ENCODE measurements at regions not wholly inside any gene's neighbourhood (a gene's known extent, or its start where the extent isn't known, plus 50 kb on each side); places are given as distances from the start of the nearest gene placed in this dataset.

- TF ChIP-seq POLR2A (IDR thresholded peaks at IDR 0.05; ENCODE audit: low read depth, low read length) (no peak), MAX (IDR thresholded peaks at IDR 0.05; ENCODE audit: insufficient read depth, insufficient read length) (no peak), POLR2AphosphoS5 (IDR thresholded peaks at IDR 0.05; ENCODE audit: insufficient read depth, low read depth, low read length) (no peak)
- Histone ChIP-seq H3K79me2 (ENCODE audit: control insufficient read depth, insufficient read depth, low read length) (no peaks in the 10 kb centered on the region), H3K27ac (ENCODE audit: insufficient read depth, low read depth, low read length) (no peak overlapping the region), H3K4me1 (ENCODE audit: control insufficient read depth, extremely low read depth, insufficient read depth, low read length) (no peaks in the 10 kb centered on the region), H3K4me3 (replicated peaks in 1 of 3; ENCODE audit: insufficient read depth in 1 of 3, low read depth in 1 of 3, low read length in 3 of 3) (no peak overlapping the region), H3K27me3 (ENCODE audit: control insufficient read depth in 2 of 2, insufficient read depth in 2 of 2, low read length in 2 of 2) (no peaks in the 10 kb centered on the region), H4K20me1 (replicated peaks; ENCODE audit: control insufficient read depth, extremely low read depth, insufficient read depth, low read length) (no peaks in the 10 kb centered on the region), H3K9ac (replicated peaks; ENCODE audit: extremely low read depth, insufficient read depth, low read length) (no peak overlapping the region), H3K36me3 (ENCODE audit: control insufficient read depth in 2 of 2, extremely low read depth in 1 of 2, insufficient read depth in 2 of 2, low read length in 2 of 2) (no peaks in the 10 kb centered on the region), H3K4me2 (ENCODE audit: insufficient read depth, low read length) (no peak overlapping the region), H3K9me3 (replicated peaks; ENCODE audit: control insufficient read depth, insufficient read depth, low read length) (no peaks in the 10 kb centered on the region), H3K9me1 (replicated peaks; ENCODE audit: control insufficient read depth, extremely low read depth, insufficient read depth, low read length) (no peaks in the 10 kb centered on the region), H2AFZ (ENCODE audit: low read depth, low read length) (no peak overlapping the region)
- BruUV-seq (replicated peaks) = no TSS peak
- CTCF ChIA-PET = interaction anchor here (0.6 kb wide), 1 partner anchor 54 kb away, joined by 3 read pairs; no protein-coding TSS in a partner anchor
- DNase-seq (ENCODE audit: low read depth, low spot score) = no peak
- no peak for FAIRE-seq
- POLR2A ChIA-PET = no interaction called here
- intact Hi-C loops (cut with micrococcal nuclease) (no loop called here), dilution Hi-C loops (cut with MboI; ENCODE audit: extremely low pct_ligation_motif_present, low sequenced_read_pairs) (no loop called here)
Measured at GRCh38 chr1:104098837-104099236, 349.1 kb downstream of the AMY1C start.

GRCh38 chr1:104100115-104100514 lies 350.4 kb downstream of the AMY1C start:
- H3K27ac ChIP-seq (ENCODE audit: insufficient read depth, low read depth, low read length) = no peak overlapping the region
- DNase-seq (ENCODE audit: low read depth, low spot score) (no peak), FAIRE-seq (no peak)
- H3K36me3 ChIP-seq (ENCODE audit: control insufficient read depth in 2 of 2, extremely low read depth in 1 of 2, insufficient read depth in 2 of 2, low read length in 2 of 2) = no peaks in the 10 kb centered on the region
- intact Hi-C loops (cut with micrococcal nuclease) (no loop called here), dilution Hi-C loops (cut with MboI; ENCODE audit: extremely low pct_ligation_motif_present, low sequenced_read_pairs) (no loop called here)
- H3K4me2 ChIP-seq (ENCODE audit: insufficient read depth, low read length) = no peak overlapping the region
- H3K9me1 ChIP-seq (replicated peaks; ENCODE audit: control insufficient read depth, extremely low read depth, insufficient read depth, low read length) = no peaks in the 10 kb centered on the region
- H3K9me3 ChIP-seq (replicated peaks; ENCODE audit: control insufficient read depth, insufficient read depth, low read length) = no peaks in the 10 kb centered on the region
- no peak overlapping the region for H3K4me3 ChIP-seq (replicated peaks in 1 of 3; ENCODE audit: insufficient read depth in 1 of 3, low read depth in 1 of 3, low read length in 3 of 3)
- H4K20me1 ChIP-seq (replicated peaks; ENCODE audit: control insufficient read depth, extremely low read depth, insufficient read depth, low read length) = no peaks in the 10 kb centered on the region
- no peaks in the 10 kb centered on the region for H3K4me1 ChIP-seq (ENCODE audit: control insufficient read depth, extremely low read depth, insufficient read depth, low read length)
- no peaks in the 10 kb centered on the region for H3K79me2 ChIP-seq (ENCODE audit: control insufficient read depth, insufficient read depth, low read length)
- no peaks in the 10 kb centered on the region for H3K27me3 ChIP-seq (ENCODE audit: control insufficient read depth in 2 of 2, insufficient read depth in 2 of 2, low read length in 2 of 2)
- no peak overlapping the region for H3K9ac ChIP-seq (replicated peaks; ENCODE audit: extremely low read depth, insufficient read depth, low read length)
- ChIA-PET CTCF (no interaction called here), POLR2A (no interaction called here)
- no peak overlapping the region for H2AFZ ChIP-seq (ENCODE audit: low read depth, low read length)
- no TSS peak for BruUV-seq (replicated peaks)
- TF ChIP-seq JUN (IDR thresholded peaks at IDR 0.05; ENCODE audit: borderline replicate concordance, insufficient read depth, insufficient read length, low read depth) = no peak
- TF ChIP-seq CTCF (IDR thresholded peaks at IDR 0.05; ENCODE audit: extremely low read depth in 1 of 2, insufficient read depth in 1 of 2, low read depth in 1 of 2, low read length in 2 of 2) = no peak
- TF ChIP-seq GATA2 (IDR thresholded peaks at IDR 0.05; ENCODE audit: insufficient read depth, insufficient read length, low read depth, low read length) = no peak
- no peak for TF ChIP-seq EZH2 (IDR thresholded peaks at IDR 0.05; ENCODE audit: borderline replicate concordance, low read depth, low read length, severe bottlenecking)
- no peak for TF ChIP-seq POLR2AphosphoS5 (IDR thresholded peaks at IDR 0.05; ENCODE audit: insufficient read depth, low read depth, low read length)
- no peak for TF ChIP-seq MYC (IDR thresholded peaks at IDR 0.05; ENCODE audit: low read depth, low read length)
- TF ChIP-seq POLR2A (IDR thresholded peaks at IDR 0.05; ENCODE audit: low read depth, low read length) = no peak
- no peak for TF ChIP-seq MAX (IDR thresholded peaks at IDR 0.05; ENCODE audit: insufficient read depth, insufficient read length)
- no peak for TF ChIP-seq FOS (IDR thresholded peaks at IDR 0.05; ENCODE audit: borderline replicate concordance, insufficient read depth, low read length)

All from endothelial cell of umbilical vein (primary cell).